Activated CD4-positive, alpha-beta T cell treated with anti-CD3 and anti-CD28 coated beads, Interleukin-2, amount 10 ng/mL, durations not matched to agents 7 days and 5 days (primary cell): ENCODE measurements at regions not wholly inside any gene's neighbourhood (a gene's known extent, or its start where the extent isn't known, plus 50 kb on each side); places are given as distances from the start of the nearest gene placed in this dataset.

Experiments
- CTCF ChIA-PET: fragments of 350-600 bp; sonication (Branson Sonifier 250); formaldehyde crosslinking; loops from one replicate; lab custom pipeline; 2021; ENCODE audit warnings: antibody characterized with exemption; lab: Charles Lee
- POLR2A ChIA-PET: fragments of 350-600 bp; sonication (Branson Sonifier 250); formaldehyde crosslinking; loops from one replicate; lab custom pipeline; 2021; ENCODE audit warnings: antibody characterized with exemption; lab: Charles Lee
- DNase-seq: peaks from one replicate; pipeline ENCODE4 v3.0.0-alpha.2; 2020
- H3K27ac Mint-ChIP-seq: one replicate; pipeline ENCODE4 v1.8.0; 2021; ENCODE audit warnings: mild to moderate bottlenecking, moderate library complexity, mixed read lengths
- H3K27me3 Mint-ChIP-seq: one replicate; pipeline ENCODE4 v1.8.0; 2021; ENCODE audit warnings: mixed read lengths
- H3K36me3 Mint-ChIP-seq: one replicate; pipeline ENCODE4 v1.8.0; 2021; ENCODE audit warnings: low read depth, mixed read lengths
- H3K4me1 Mint-ChIP-seq: one replicate; pipeline ENCODE4 v1.8.0; 2021; ENCODE audit warnings: mixed read lengths
- H3K4me3 Mint-ChIP-seq: one replicate; pipeline ENCODE4 v1.8.0; 2021; ENCODE audit warnings: mild to moderate bottlenecking, moderate library complexity, mixed read lengths
- H3K9me3 Mint-ChIP-seq: one replicate; pipeline ENCODE4 v1.8.0; 2021; ENCODE audit warnings: mixed read lengths

- H3K4me1 Mint-ChIP-seq, result peaks cover 46% of the 10 kb centered on the region
- no peaks in the 10 kb centered on the region for H3K36me3 Mint-ChIP-seq
- no peak overlapping the region for H3K4me3 Mint-ChIP-seq
- CTCF ChIA-PET, result interaction anchor here (1.0 kb wide), 1 partner anchor 13 kb away, joined by 5 read pairs; no protein-coding TSS in a partner anchor
- H3K27ac Mint-ChIP-seq, result no peak overlapping the region
- POLR2A ChIA-PET, result no interaction called here
- H3K9me3 Mint-ChIP-seq, result no peaks in the 10 kb centered on the region
- no peaks in the 10 kb centered on the region for H3K27me3 Mint-ChIP-seq
- DNase-seq, result no peak
Observed at GRCh38 chr15:69664572-69665571, 212.3 kb downstream of the RPLP1 start.

GRCh38 chr15:69665641-69666111 lies 213.1 kb downstream of the RPLP1 start:
- POLR2A ChIA-PET, result no interaction called here
- H3K27me3 Mint-ChIP-seq, result no peaks in the 10 kb centered on the region
- H3K4me1 Mint-ChIP-seq, result peaks cover 52% of the 10 kb centered on the region
- no peaks in the 10 kb centered on the region for H3K9me3 Mint-ChIP-seq
- H3K27ac Mint-ChIP-seq, result no peak overlapping the region
- no peak overlapping the region for H3K4me3 Mint-ChIP-seq
- DNase-seq, result no peak
- no peaks in the 10 kb centered on the region for H3K36me3 Mint-ChIP-seq
- CTCF ChIA-PET, result no interaction called here

GRCh38 chr15:69666441-69666882 lies 213.8 kb downstream of the RPLP1 start:
- Mint-ChIP-seq H3K27me3 (no peaks in the 10 kb centered on the region), H3K27ac (peak overlapping the region; percentile 70), H3K4me1 (peaks cover 54% of the 10 kb centered on the region), H3K4me3 (no peak overlapping the region), H3K36me3 (no peaks in the 10 kb centered on the region), H3K9me3 (no peaks in the 10 kb centered on the region)
- DNase-seq, result peak; percentile 24
- POLR2A ChIA-PET, result no interaction called here
- CTCF ChIA-PET, result interaction anchor here (1.1 kb wide), 1 partner anchor 27 kb away, joined by 3 read pairs; no protein-coding TSS in a partner anchor

GRCh38 chr15:69666921-69667811 lies 214.5 kb downstream of the RPLP1 start:
- no peaks in the 10 kb centered on the region for H3K27me3 Mint-ChIP-seq
- POLR2A ChIA-PET, result no interaction called here
- peaks cover 56% of the 10 kb centered on the region for H3K4me1 Mint-ChIP-seq

GRCh38 chr15:69668039-69668705 lies 215.6 kb downstream of the RPLP1 start:
- CTCF ChIA-PET, result interaction anchor here (0.6 to 1.7 kb wide), 4 partner anchors 15 to 83 kb away, joined by 3 to 5 read pairs (median 3); no protein-coding TSS in a partner anchor
- Mint-ChIP-seq H3K4me3 (no peak overlapping the region), H3K4me1 (peaks cover 56% of the 10 kb centered on the region), H3K27ac (peak overlapping the region; percentile 73), H3K27me3 (no peaks in the 10 kb centered on the region), H3K9me3 (no peaks in the 10 kb centered on the region), H3K36me3 (no peaks in the 10 kb centered on the region)
- POLR2A ChIA-PET, result no interaction called here
- no peak for DNase-seq

More at GRCh38 chr15:69666921-69667811, 214.5 kb downstream of the RPLP1 start:
- Mint-ChIP-seq H3K36me3 (no peaks in the 10 kb centered on the region), H3K9me3 (no peaks in the 10 kb centered on the region), H3K27ac (no peak overlapping the region), H3K4me3 (no peak overlapping the region)
- CTCF ChIA-PET, result interaction anchor here (1.1 kb wide), 1 partner anchor 27 kb away, joined by 3 read pairs; no protein-coding TSS in a partner anchor
- no peak for DNase-seq

- CTCF ChIA-PET, result interaction anchor here (0.7 to 1.7 kb wide), 4 partner anchors 14 to 62 kb away, joined by 3 to 5 read pairs (median 4); no protein-coding TSS in a partner anchor
- no peaks in the 10 kb centered on the region for H3K36me3 Mint-ChIP-seq
- no peaks in the 10 kb centered on the region for H3K9me3 Mint-ChIP-seq
- POLR2A ChIA-PET, result interaction anchor here (0.7 kb wide), 1 partner anchor 45 kb away, joined by 3 read pairs; no protein-coding TSS in a partner anchor
- H3K4me1 Mint-ChIP-seq, result peaks cover 56% of the 10 kb centered on the region
- no peaks in the 10 kb centered on the region for H3K27me3 Mint-ChIP-seq
- peak overlapping the region; percentile 26 for H3K4me3 Mint-ChIP-seq
- H3K27ac Mint-ChIP-seq, result peak overlapping the region; percentile 73
- peak; percentile 43 for DNase-seq
Observed at GRCh38 chr15:69668963-69669362, 216.3 kb downstream of the RPLP1 start.

GRCh38 chr15:69669446-69669845 lies 216.8 kb downstream of the RPLP1 start:
- Mint-ChIP-seq H3K27me3 (no peaks in the 10 kb centered on the region), H3K36me3 (no peaks in the 10 kb centered on the region), H3K9me3 (no peaks in the 10 kb centered on the region), H3K27ac (peak overlapping the region; percentile 73), H3K4me1 (peaks cover 56% of the 10 kb centered on the region), H3K4me3 (no peak overlapping the region)
- POLR2A ChIA-PET, result no interaction called here
- no peak for DNase-seq
- CTCF ChIA-PET, result interaction anchor here (1.5 to 1.7 kb wide), 2 partner anchors 13 to 17 kb away, joined by 4 to 5 read pairs; no protein-coding TSS in a partner anchor

GRCh38 chr15:69673291-69673881 lies 220.8 kb downstream of the RPLP1 start:
- Mint-ChIP-seq H3K4me3 (no peak overlapping the region), H3K36me3 (peaks cover 2% of the 10 kb centered on the region), H3K9me3 (no peaks in the 10 kb centered on the region), H3K27me3 (peaks cover 27% of the 10 kb centered on the region), H3K27ac (no peak overlapping the region), H3K4me1 (peaks cover 25% of the 10 kb centered on the region)
- ChIA-PET CTCF (interaction anchor here (1.1 kb wide), 1 partner anchor 10 kb away, joined by 3 read pairs; no protein-coding TSS in a partner anchor), POLR2A (no interaction called here)
- DNase-seq, result no peak

GRCh38 chr15:69675731-69676130 lies 223.1 kb downstream of the RPLP1 start:
- Mint-ChIP-seq H3K9me3 (no peaks in the 10 kb centered on the region), H3K36me3 (peaks cover 2% of the 10 kb centered on the region), H3K27ac (peak overlapping the region; percentile 44), H3K4me3 (no peak overlapping the region), H3K27me3 (peaks cover 33% of the 10 kb centered on the region), H3K4me1 (peaks cover 15% of the 10 kb centered on the region)
- ChIA-PET POLR2A (no interaction called here), CTCF (interaction anchor here (1.4 kb wide), 1 partner anchor 99 kb away, joined by 3 read pairs; no protein-coding TSS in a partner anchor)
- no peak for DNase-seq

GRCh38 chr15:69677403-69677802 lies 224.8 kb downstream of the RPLP1 start:
- no peak overlapping the region for H3K4me3 Mint-ChIP-seq
- no peak for DNase-seq
- H3K27ac Mint-ChIP-seq, result no peak overlapping the region
- peaks cover 9% of the 10 kb centered on the region for H3K36me3 Mint-ChIP-seq
- ChIA-PET POLR2A (no interaction called here), CTCF (interaction anchor here (1.1 kb wide), 2 partner anchors 13 to 14 kb away, joined by 3 to 5 read pairs; no protein-coding TSS in a partner anchor)
- H3K4me1 Mint-ChIP-seq, result peaks cover 11% of the 10 kb centered on the region
- H3K27me3 Mint-ChIP-seq, result peaks cover 36% of the 10 kb centered on the region
- H3K9me3 Mint-ChIP-seq, result peaks cover 8% of the 10 kb centered on the region

GRCh38 chr15:69679623-69680228 lies 227.1 kb downstream of the RPLP1 start:
- peak; percentile 12 for DNase-seq
- peaks cover 16% of the 10 kb centered on the region for H3K4me1 Mint-ChIP-seq
- CTCF ChIA-PET, result interaction anchor here (1.1 kb wide), 1 partner anchor 22 kb away, joined by 4 read pairs; no protein-coding TSS in a partner anchor
- no peak overlapping the region for H3K4me3 Mint-ChIP-seq
- POLR2A ChIA-PET, result no interaction called here
- peaks cover 9% of the 10 kb centered on the region for H3K36me3 Mint-ChIP-seq
- no peak overlapping the region for H3K27ac Mint-ChIP-seq
- peaks cover 36% of the 10 kb centered on the region for H3K27me3 Mint-ChIP-seq
- peaks cover 14% of the 10 kb centered on the region for H3K9me3 Mint-ChIP-seq
